ENCODE measurements at regions not wholly inside any gene's neighbourhood (a gene's known extent, or its start where the extent isn't known, plus 50 kb on each side); places are given as distances from the start of the nearest gene placed in this dataset.

- Histone ChIP-seq H3K9me2 (ENCODE audit: insufficient read depth, low read length) (no peaks in the 10 kb centered on the region), H3K79me2 (replicated peaks; ENCODE audit: insufficient read depth, low read length) (no peaks in the 10 kb centered on the region), H3K9ac (ENCODE audit: low read length) (no peak overlapping the region), H4K20me1 (ENCODE audit: insufficient read depth) (no peaks in the 10 kb centered on the region), H3K27ac (ENCODE audit: low read length) (no peak overlapping the region), H3K4me2 (ENCODE audit: low read length) (no peak overlapping the region), H3K27me3 (ENCODE audit: insufficient read depth, low read depth, low read length) (no peaks in the 10 kb centered on the region), H3F3A (ENCODE audit: insufficient read depth, low read length, poor library complexity, severe bottlenecking) (no peaks in the 10 kb centered on the region), H3K9me3 (ENCODE audit: low read length) (no peaks in the 10 kb centered on the region), H3K4me3 (ENCODE audit: low read length) (no peak overlapping the region), H3K36me3 (ENCODE audit: insufficient read depth, low read length) (no peaks in the 10 kb centered on the region), H2AFZ (ENCODE audit: low read depth, low read length) (no peak overlapping the region)
- TF ChIP-seq REST (IDR thresholded peaks at IDR 0.05; ENCODE audit: borderline replicate concordance) (no peak), EZH2 (IDR thresholded peaks at IDR 0.05; ENCODE audit: borderline replicate concordance, insufficient read depth, low read length, poor library complexity, severe bottlenecking) (no peak), POLR2AphosphoS5 (IDR thresholded peaks at IDR 0.05) (no peak), MXI1 (conservative IDR thresholded peaks at IDR 0.05; ENCODE audit: poor library complexity, severe bottlenecking) (no peak), TAF1 (IDR thresholded peaks at IDR 0.05; ENCODE audit: low read depth) (no peak), RAD21 (conservative IDR thresholded peaks at IDR 0.05) (no peak), SMC3 (conservative IDR thresholded peaks at IDR 0.05; ENCODE audit: poor library complexity) (no peak), EP300 (conservative IDR thresholded peaks at IDR 0.05; ENCODE audit: poor library complexity, severe bottlenecking) (no peak)
- TF ChIP-seq, protein P1, sequence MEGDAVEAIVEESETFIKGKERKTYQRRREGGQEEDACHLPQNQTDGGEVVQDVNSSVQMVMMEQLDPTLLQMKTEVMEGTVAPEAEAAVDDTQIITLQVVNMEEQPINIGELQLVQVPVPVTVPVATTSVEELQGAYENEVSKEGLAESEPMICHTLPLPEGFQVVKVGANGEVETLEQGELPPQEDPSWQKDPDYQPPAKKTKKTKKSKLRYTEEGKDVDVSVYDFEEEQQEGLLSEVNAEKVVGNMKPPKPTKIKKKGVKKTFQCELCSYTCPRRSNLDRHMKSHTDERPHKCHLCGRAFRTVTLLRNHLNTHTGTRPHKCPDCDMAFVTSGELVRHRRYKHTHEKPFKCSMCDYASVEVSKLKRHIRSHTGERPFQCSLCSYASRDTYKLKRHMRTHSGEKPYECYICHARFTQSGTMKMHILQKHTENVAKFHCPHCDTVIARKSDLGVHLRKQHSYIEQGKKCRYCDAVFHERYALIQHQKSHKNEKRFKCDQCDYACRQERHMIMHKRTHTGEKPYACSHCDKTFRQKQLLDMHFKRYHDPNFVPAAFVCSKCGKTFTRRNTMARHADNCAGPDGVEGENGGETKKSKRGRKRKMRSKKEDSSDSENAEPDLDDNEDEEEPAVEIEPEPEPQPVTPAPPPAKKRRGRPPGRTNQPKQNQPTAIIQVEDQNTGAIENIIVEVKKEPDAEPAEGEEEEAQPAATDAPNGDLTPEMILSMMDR (IDR thresholded peaks at IDR 0.05; ENCODE audit: poor library complexity, severe bottlenecking): no peak
These were observed 450.4 kb upstream of the CITED2 start for GRCh38 chr6:139824864-139825263.

DNA sequence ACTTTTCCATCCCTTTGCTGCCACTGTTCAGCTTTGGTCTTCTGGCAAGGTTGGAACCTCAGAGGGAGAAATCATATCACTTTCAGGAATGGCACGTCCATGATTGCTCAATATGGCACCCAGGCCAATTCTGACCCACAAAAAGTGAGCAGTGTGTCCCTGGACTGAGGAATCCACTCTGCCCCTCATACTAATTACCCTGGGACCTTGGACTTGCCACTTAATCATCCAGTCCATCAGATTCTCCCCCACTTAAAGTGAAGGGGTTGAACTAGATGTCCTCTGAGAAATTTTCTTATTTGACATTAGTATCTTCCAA lies 449.3 kb upstream of the CITED2 start:
- H2AFZ ChIP-seq (ENCODE audit: low read depth, low read length): no peak overlapping the region
- TF ChIP-seq, protein P1 (IDR thresholded peaks at IDR 0.05; ENCODE audit: poor library complexity, severe bottlenecking): no peak
- TF ChIP-seq SMC3 (conservative IDR thresholded peaks at IDR 0.05; ENCODE audit: poor library complexity) (no peak), EZH2 (IDR thresholded peaks at IDR 0.05; ENCODE audit: borderline replicate concordance, insufficient read depth, low read length, poor library complexity, severe bottlenecking) (no peak), RAD21 (conservative IDR thresholded peaks at IDR 0.05) (no peak), EP300 (conservative IDR thresholded peaks at IDR 0.05; ENCODE audit: poor library complexity, severe bottlenecking) (no peak), MXI1 (conservative IDR thresholded peaks at IDR 0.05; ENCODE audit: poor library complexity, severe bottlenecking) (no peak), TAF1 (IDR thresholded peaks at IDR 0.05; ENCODE audit: low read depth) (no peak), REST (IDR thresholded peaks at IDR 0.05; ENCODE audit: borderline replicate concordance) (no peak), POLR2AphosphoS5 (IDR thresholded peaks at IDR 0.05) (no peak)
- no peak overlapping the region for H3K27ac ChIP-seq (ENCODE audit: low read length)
- no peaks in the 10 kb centered on the region for H3K9me2 ChIP-seq (ENCODE audit: insufficient read depth, low read length)
- no peaks in the 10 kb centered on the region for H3K36me3 ChIP-seq (ENCODE audit: insufficient read depth, low read length)
- H3K27me3 ChIP-seq (ENCODE audit: insufficient read depth, low read depth, low read length): no peaks in the 10 kb centered on the region
- H3F3A ChIP-seq (ENCODE audit: insufficient read depth, low read length, poor library complexity, severe bottlenecking): no peaks in the 10 kb centered on the region
- H3K4me2 ChIP-seq (ENCODE audit: low read length): no peak overlapping the region
- H3K4me3 ChIP-seq (ENCODE audit: low read length): no peak overlapping the region
- no peaks in the 10 kb centered on the region for H3K9me3 ChIP-seq (ENCODE audit: low read length)
- no peaks in the 10 kb centered on the region for H3K79me2 ChIP-seq (replicated peaks; ENCODE audit: insufficient read depth, low read length)
- H4K20me1 ChIP-seq (ENCODE audit: insufficient read depth): no peaks in the 10 kb centered on the region
- no peak overlapping the region for H3K9ac ChIP-seq (ENCODE audit: low read length)

Data from neural cell (in vitro differentiated cells).